Stomach (tissue), 4 donors: ENCODE measurements at regions not wholly inside any gene's neighbourhood (a gene's known extent, or its start where the extent isn't known, plus 50 kb on each side); places are given as distances from the start of the nearest gene placed in this dataset.

Experiments
- EP300 ChIP-seq: sonication (generic); formaldehyde crosslinking; IDR thresholded peaks from one replicate; pipeline ENCODE4 v1.6.1; 2017; ENCODE audit warnings: antibody characterized with exemption
- POLR2A ChIP-seq, 4 donors: fragments of 450-650 bp; IDR thresholded peaks; one replicate each; pipeline ENCODE4 v1.6.1; 2016; ENCODE audit warnings: antibody characterized with exemption in 4 of 4, control low read depth in 2 of 4, mild to moderate bottlenecking in 1 of 4, moderate library complexity in 1 of 4
- TF ChIP-seq, protein P1 (sequence below), 7 experiments: fragments of 450-650 bp in 4 of 7; fragments of 200-600 bp in 3 of 7; sonication (generic) in 3 of 7; IDR thresholded peaks; one replicate each; pipeline ENCODE4 v1.5.1; 2016 to 2019; ENCODE audit warnings: antibody characterized with exemption in 7 of 7, control low read depth in 2 of 7, mild to moderate bottlenecking in 1 of 7

DNA sequence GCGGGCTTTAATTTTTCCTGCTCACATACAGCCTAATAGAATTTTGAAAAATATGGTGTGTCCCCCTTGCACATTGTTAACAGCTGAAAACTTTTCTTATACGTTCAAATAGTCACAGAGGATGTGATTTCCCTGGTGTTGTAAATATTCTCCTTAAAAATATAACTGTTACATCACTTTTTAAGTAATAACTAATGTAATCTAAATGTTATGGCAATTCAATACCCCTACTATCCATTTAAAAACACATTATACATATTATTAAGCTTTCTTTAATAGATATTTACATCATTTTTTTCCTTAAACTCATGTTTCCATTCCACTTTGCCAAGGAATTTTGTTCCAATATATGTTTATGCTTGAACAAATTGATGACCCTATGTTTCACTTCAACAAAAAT is 85.5 kb upstream of the S1PR1 start:
- no peak for TF ChIP-seq POLR2A (IDR thresholded peaks at IDR 0.05)
- no peak for TF ChIP-seq EP300
- TF ChIP-seq, protein P1, sequence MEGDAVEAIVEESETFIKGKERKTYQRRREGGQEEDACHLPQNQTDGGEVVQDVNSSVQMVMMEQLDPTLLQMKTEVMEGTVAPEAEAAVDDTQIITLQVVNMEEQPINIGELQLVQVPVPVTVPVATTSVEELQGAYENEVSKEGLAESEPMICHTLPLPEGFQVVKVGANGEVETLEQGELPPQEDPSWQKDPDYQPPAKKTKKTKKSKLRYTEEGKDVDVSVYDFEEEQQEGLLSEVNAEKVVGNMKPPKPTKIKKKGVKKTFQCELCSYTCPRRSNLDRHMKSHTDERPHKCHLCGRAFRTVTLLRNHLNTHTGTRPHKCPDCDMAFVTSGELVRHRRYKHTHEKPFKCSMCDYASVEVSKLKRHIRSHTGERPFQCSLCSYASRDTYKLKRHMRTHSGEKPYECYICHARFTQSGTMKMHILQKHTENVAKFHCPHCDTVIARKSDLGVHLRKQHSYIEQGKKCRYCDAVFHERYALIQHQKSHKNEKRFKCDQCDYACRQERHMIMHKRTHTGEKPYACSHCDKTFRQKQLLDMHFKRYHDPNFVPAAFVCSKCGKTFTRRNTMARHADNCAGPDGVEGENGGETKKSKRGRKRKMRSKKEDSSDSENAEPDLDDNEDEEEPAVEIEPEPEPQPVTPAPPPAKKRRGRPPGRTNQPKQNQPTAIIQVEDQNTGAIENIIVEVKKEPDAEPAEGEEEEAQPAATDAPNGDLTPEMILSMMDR (IDR thresholded peaks at IDR 0.05) = no peak
